Aorta (tissue), 5 donors: ENCODE measurements at regions not wholly inside any gene's neighbourhood (a gene's known extent, or its start where the extent isn't known, plus 50 kb on each side); places are given as distances from the start of the nearest gene placed in this dataset.
A peak's percentile ranks its signal among the peaks of the same experiment; 100 is the strongest.

Experiments
- ATAC-seq: fragments of 200-7000 bp; cut with Tn5 transposase; one replicate; pipeline ENCODE4 v1.9.1; 2022; ENCODE audit warnings: moderate library complexity; ENCODE audit not compliant: low FRiP score
- DNase-seq, 2 donors: peaks; one replicate each; pipeline ENCODE4 v3.0.0-alpha.2; 2020
- H3K27ac ChIP-seq, 2 donors: one replicate each; pipeline ENCODE4 v1.5.1; 2013; ENCODE audit warnings: low read length in 2 of 2, mild to moderate bottlenecking in 2 of 2, moderate library complexity in 2 of 2, control low read depth in 1 of 2, inconsistent platforms in 1 of 2, low read depth in 1 of 2
- H3K27me3 ChIP-seq, 2 donors: one replicate each; pipeline ENCODE4 v1.6.1; 2013; ENCODE audit warnings: control low read depth in 1 of 2, low read length in 1 of 2, mild to moderate bottlenecking in 1 of 2, moderate library complexity in 1 of 2; ENCODE audit not compliant: insufficient read depth in 2 of 2, control insufficient read depth in 1 of 2
- H3K36me3 ChIP-seq, 2 donors: one replicate each; pipeline ENCODE4 v1.6.1; 2013; ENCODE audit warnings: control low read depth in 1 of 2, low read length in 1 of 2, mild to moderate bottlenecking in 1 of 2; ENCODE audit not compliant: insufficient read depth in 2 of 2, control insufficient read depth in 1 of 2
- H3K4me1 ChIP-seq, 2 donors: one replicate each; pipeline ENCODE4 v1.6.1; 2013; ENCODE audit warnings: low read length in 2 of 2, control low read depth in 1 of 2, mild to moderate bottlenecking in 1 of 2, moderate library complexity in 1 of 2; ENCODE audit not compliant: insufficient read depth in 2 of 2, control insufficient read depth in 1 of 2
- H3K4me3 ChIP-seq, 2 donors: one replicate each; pipeline ENCODE4 v1.5.1; 2013; ENCODE audit warnings: low read length in 2 of 2, control low read depth in 1 of 2, mild to moderate bottlenecking in 1 of 2
- H3K9me3 ChIP-seq: one replicate; pipeline ENCODE4 v1.6.1; 2013; ENCODE audit warnings: mild to moderate bottlenecking, low read length; ENCODE audit not compliant: control insufficient read depth
- WGBS, 2 donors: extraction: QIAGEN DNeasy Blood & Tissue Kit; methylation state at CpG; one replicate each; pipeline ENCODE4 v1.1.7; 2013; 5-methylcytosine and 5-hydroxymethylcytosine counted together
- intact Hi-C, 2 donors: fragments of 100-400 bp; cut with DNase I; formaldehyde crosslinking; loops; one replicate each; pipeline versions ENCODE4 v1.14.2 to v1.15.0; 2022
- donor health status: healthy with polysubstance abuse.
- donor health status: Bipolar disorder and iron deficiency.
- donor health status: DM: no; HTN: no; CAD: no.
- donor health status: DM: no; HTN: no; CAD: no.
- donor health status: DM: yes; HTN: yes; CAD: no.

GRCh38 chr17:79666111-79666510 lies 55.3 kb upstream of the RBFOX3 start:
- no peak overlapping the region for H3K27ac ChIP-seq
- ATAC-seq (no peak), DNase-seq (peak in 1 of 2 donors; percentile 40)
- WGBS, 2 donors: 74 to 80% methylated on average over 7 of the region's 7 CpGs
- no peaks in the 10 kb centered on the region for H3K36me3 ChIP-seq
- H3K9me3 ChIP-seq: peaks cover 1% of the 10 kb centered on the region
- no peaks in the 10 kb centered on the region for H3K4me1 ChIP-seq
- H3K27me3 ChIP-seq: no peaks in the 10 kb centered on the region
- H3K4me3 ChIP-seq: no peak overlapping the region
- intact Hi-C loops: no loop called here

GRCh38 chr17:79664930-79665737 lies 54.3 kb upstream of the RBFOX3 start:
- WGBS, 2 donors: 9 to 12% methylated on average over 22 of the region's 22 CpGs
- Histone ChIP-seq H3K27me3 (no peaks in the 10 kb centered on the region), H3K36me3 (no peaks in the 10 kb centered on the region), H3K4me1 (no peaks in the 10 kb centered on the region), H3K9me3 (peaks cover 1% of the 10 kb centered on the region), H3K27ac (no peak overlapping the region), H3K4me3 (no peak overlapping the region)
- peak; percentile 69 for ATAC-seq
- intact Hi-C loops: no loop called here
- peak in 1 of 2 donors; percentile 86 for DNase-seq

- no peak overlapping the region for H3K27ac ChIP-seq
- peaks cover 1% of the 10 kb centered on the region for H3K9me3 ChIP-seq
- H3K4me3 ChIP-seq: no peak overlapping the region
- DNase-seq (no peak), ATAC-seq (no peak)
- H3K4me1 ChIP-seq: no peaks in the 10 kb centered on the region
- H3K36me3 ChIP-seq: no peaks in the 10 kb centered on the region
- H3K27me3 ChIP-seq: no peaks in the 10 kb centered on the region
- intact Hi-C loops: no loop called here
These were observed 50.6 kb upstream of the RBFOX3 start for GRCh38 chr17:79661292-79662041.
